SK-N-SH treated with all-trans-retinoic acid at 6 μM for 48 hours (cell line): ENCODE measurements at regions not wholly inside any gene's neighbourhood (a gene's known extent, or its start where the extent isn't known, plus 50 kb on each side); places are given as distances from the start of the nearest gene placed in this dataset.

Source experiments
- ATAC-seq: fragments of 200-7000 bp; cut with Tn5 transposase; 3 replicates; pipeline ENCODE4 v1.9.1; 2020; ENCODE audit warnings: mild to moderate bottlenecking, moderate library complexity
- ARNTL ChIP-seq: fragments of 450-650 bp; formaldehyde crosslinking; IDR thresholded peaks from 2 replicates; pipeline ENCODE4 v1.5.0; 2020; ENCODE audit warnings: low read depth, mild to moderate bottlenecking, moderate library complexity, borderline replicate concordance
- BACH2 ChIP-seq: fragments of 250-450 bp; sonication (Bioruptor Pico); IDR thresholded peaks from 2 replicates; pipeline ENCODE4 v1.9.0; 2021; ENCODE audit warnings: mild to moderate bottlenecking, borderline replicate concordance
- CREB5 ChIP-seq: fragments of 250-450 bp; sonication (Bioruptor Pico); IDR thresholded peaks from 2 replicates; pipeline ENCODE4 v1.5.1; 2020; ENCODE audit warnings: low read depth, mild to moderate bottlenecking, moderate library complexity
- CSDC2 ChIP-seq: fragments of 250-450 bp; sonication (Bioruptor Pico); IDR thresholded peaks from 2 replicates; pipeline ENCODE4 v1.5.0; 2020; ENCODE audit warnings: mild to moderate bottlenecking, moderate library complexity
- CSRNP3 ChIP-seq: fragments of 250-450 bp; sonication (Bioruptor Pico); IDR thresholded peaks from 2 replicates; pipeline ENCODE4 v1.5.1; 2021; ENCODE audit warnings: mild to moderate bottlenecking, moderate library complexity
- ESRRG ChIP-seq: fragments of 250-450 bp; sonication (Bioruptor Pico); IDR thresholded peaks from 2 replicates; pipeline ENCODE4 v1.6.1; 2021; ENCODE audit warnings: mild to moderate bottlenecking
- GLIS3 ChIP-seq: fragments of 250-450 bp; sonication (Bioruptor Pico); IDR thresholded peaks from 2 replicates; pipeline ENCODE4 v1.5.0; 2020; ENCODE audit warnings: mild to moderate bottlenecking, moderate library complexity
- ISL1 ChIP-seq: fragments of 250-450 bp; sonication (Bioruptor Pico); IDR thresholded peaks from 2 replicates; pipeline ENCODE4 v2.1.2; 2022; ENCODE audit warnings: mild to moderate bottlenecking, moderate library complexity
- OSR1 ChIP-seq: fragments of 250-450 bp; sonication (Bioruptor Pico); IDR thresholded peaks from 2 replicates; pipeline ENCODE4 v1.8.0; 2022; ENCODE audit warnings: moderate library complexity, mild to moderate bottlenecking, inconsistent platforms
- PATZ1 ChIP-seq: fragments of 250-450 bp; sonication (Bioruptor Pico); IDR thresholded peaks from 2 replicates; pipeline ENCODE4 v1.8.0; 2020; ENCODE audit warnings: mild to moderate bottlenecking, moderate library complexity, borderline replicate concordance
- PPARA ChIP-seq: fragments of 250-450 bp; sonication (Bioruptor Pico); IDR thresholded peaks from 2 replicates; pipeline ENCODE4 v1.5.0; 2020; ENCODE audit warnings: mild to moderate bottlenecking, borderline replicate concordance
- RARB ChIP-seq: fragments of 250-450 bp; sonication (Bioruptor Pico); IDR thresholded peaks from 2 replicates; pipeline ENCODE4 v1.8.0; 2021; ENCODE audit warnings: mild to moderate bottlenecking, moderate library complexity
- SNAI2 ChIP-seq: fragments of 250-450 bp; sonication (Bioruptor Pico); IDR thresholded peaks from 2 replicates; pipeline ENCODE4 v1.5.0; 2020; ENCODE audit warnings: mild to moderate bottlenecking, moderate library complexity
- TCF4 ChIP-seq: fragments of 250-450 bp; sonication (Bioruptor Pico); IDR thresholded peaks from 2 replicates; pipeline ENCODE4 v1.8.0; 2021; ENCODE audit warnings: mild to moderate bottlenecking, moderate library complexity, borderline replicate concordance
- TOX ChIP-seq: fragments of 250-450 bp; sonication (Bioruptor Pico); IDR thresholded peaks from 2 replicates; pipeline ENCODE4 v1.8.0; 2021; ENCODE audit warnings: mild to moderate bottlenecking, moderate library complexity, borderline replicate concordance
- TSHZ2 ChIP-seq: fragments of 250-450 bp; sonication (Bioruptor Pico); IDR thresholded peaks from 2 replicates; pipeline ENCODE4 v1.5.0; 2020; ENCODE audit warnings: mild to moderate bottlenecking, moderate library complexity
- ZC3H10 ChIP-seq: fragments of 250-450 bp; sonication (Bioruptor Pico); IDR thresholded peaks from 2 replicates; pipeline ENCODE4 v1.5.1; 2021; ENCODE audit warnings: mild to moderate bottlenecking, moderate library complexity
- ZFP3 ChIP-seq: fragments of 250-450 bp; sonication (Bioruptor Pico); IDR thresholded peaks from 2 replicates; pipeline ENCODE4 v1.5.0; 2020; ENCODE audit warnings: mild to moderate bottlenecking, moderate library complexity
- ZFP30 ChIP-seq: fragments of 450-650 bp; formaldehyde crosslinking; IDR thresholded peaks from 2 replicates; pipeline ENCODE4 v1.5.0; 2022; ENCODE audit warnings: mild to moderate bottlenecking, moderate library complexity
- ZNF565 ChIP-seq: fragments of 450-650 bp; formaldehyde crosslinking; conservative IDR thresholded peaks from 2 replicates; pipeline ENCODE4 v1.5.0; 2020; ENCODE audit warnings: low read depth, mild to moderate bottlenecking, moderate library complexity
- ZNF70 ChIP-seq: fragments of 450-650 bp; formaldehyde crosslinking; IDR thresholded peaks from 2 replicates; pipeline ENCODE4 v1.5.0; 2020; ENCODE audit warnings: mild to moderate bottlenecking, moderate library complexity
- ZNF8 ChIP-seq: fragments of 450-650 bp; formaldehyde crosslinking; IDR thresholded peaks from 2 replicates; pipeline ENCODE4 v1.5.0; 2020; ENCODE audit warnings: mild to moderate bottlenecking, moderate library complexity

- ATAC-seq, result no peak
- TF ChIP-seq ZNF565 (CRISPR knock-in tag), result no peak
- TF ChIP-seq CREB5 (CRISPR knock-in tag), result no peak
- no peak for TF ChIP-seq GLIS3 (CRISPR knock-in tag)
- TF ChIP-seq ZNF70 (CRISPR knock-in tag), result no peak
- no peak for TF ChIP-seq ARNTL
- no peak for TF ChIP-seq ZFP3
- no peak for TF ChIP-seq BACH2 (CRISPR knock-in tag)
- no peak for TF ChIP-seq PPARA (CRISPR knock-in tag)
- TF ChIP-seq TSHZ2 (CRISPR knock-in tag), result no peak
- no peak for TF ChIP-seq CSDC2 (CRISPR knock-in tag)
- TF ChIP-seq CSRNP3 (CRISPR knock-in tag), result no peak
- no peak for TF ChIP-seq OSR1 (CRISPR knock-in tag)
- TF ChIP-seq SNAI2, result no peak
- no peak for TF ChIP-seq ZC3H10 (CRISPR knock-in tag)
Measured at GRCh38 chr1:233777566-233777965, 126.9 kb upstream of the SLC35F3 start.

GRCh38 chr1:233780049-233780448 lies 124.4 kb upstream of the SLC35F3 start:
- TF ChIP-seq RARB (CRISPR knock-in tag) (no peak), ZNF565 (CRISPR knock-in tag) (no peak), TSHZ2 (CRISPR knock-in tag) (no peak), ARNTL (no peak), ZNF70 (CRISPR knock-in tag) (no peak), CREB5 (CRISPR knock-in tag) (no peak), TOX (CRISPR knock-in tag) (no peak), BACH2 (CRISPR knock-in tag) (no peak), ZFP3 (no peak), ZFP30 (no peak), GLIS3 (CRISPR knock-in tag) (no peak), ESRRG (CRISPR knock-in tag) (no peak), OSR1 (CRISPR knock-in tag) (no peak), ZNF8 (no peak), TCF4 (CRISPR knock-in tag) (no peak), ISL1 (CRISPR knock-in tag) (no peak), ZC3H10 (CRISPR knock-in tag) (no peak), CSDC2 (CRISPR knock-in tag) (no peak), PATZ1 (CRISPR knock-in tag) (no peak), PPARA (CRISPR knock-in tag) (no peak)
- TF ChIP-seq, all 23 proteins: peak for 0

More at GRCh38 chr1:233780049-233780448, 124.4 kb upstream of the SLC35F3 start:
- ATAC-seq, result no peak
